ENCODE measurements at regions not wholly inside any gene's neighbourhood (a gene's known extent, or its start where the extent isn't known, plus 50 kb on each side); places are given as distances from the start of the nearest gene placed in this dataset.
"Not testable (repeated sequence)": the region's sequence is repeated elsewhere in the genome, so short reads cannot be mapped to it uniquely, and the experiment has no call there.

- no TSS peak for BruUV-seq (replicated peaks)
- FAIRE-seq (no peak), DNase-seq (ENCODE audit: extremely low read depth in 1 of 4, low spot score in 3 of 4) (no peak), ATAC-seq (no peak)
- intact Hi-C loops (cut with micrococcal nuclease) (no loop called here), in situ Hi-C loops (cut with MboI) (no loop called here)
- Histone ChIP-seq H3K36me3 (ENCODE audit: control insufficient read depth, insufficient read depth, low read length) (no peaks in the 10 kb centered on the region), H3K9ac (ENCODE audit: insufficient read depth in 1 of 2, low read depth in 2 of 2, low read length in 2 of 2) (no peak overlapping the region), H3K27me3 (ENCODE audit: control insufficient read depth in 2 of 2, insufficient read depth in 2 of 2, low read length in 2 of 2) (no peaks in the 10 kb centered on the region), H3K9me1 (ENCODE audit: control insufficient read depth, insufficient read depth, low read length) (no peaks in the 10 kb centered on the region), H4K20me1 (replicated peaks; ENCODE audit: control insufficient read depth, insufficient read depth, low read length) (no peaks in the 10 kb centered on the region), H3K27ac (ENCODE audit: extremely low read depth, low read depth, low read length) (no peak overlapping the region), H3K4me3 (no peak overlapping the region), H3K9me3 (replicated peaks; ENCODE audit: control insufficient read depth, insufficient read depth, low read depth, low read length) (no peaks in the 10 kb centered on the region), H3K4me1 (replicated peaks in 1 of 2; ENCODE audit: control insufficient read depth in 2 of 2, insufficient read depth in 2 of 2, low read length in 2 of 2) (no peaks in the 10 kb centered on the region), H2AFZ (ENCODE audit: low read depth, low read length) (no peak overlapping the region), H3K79me2 (ENCODE audit: control insufficient read depth, insufficient read depth, low read length) (no peaks in the 10 kb centered on the region), H3K4me2 (ENCODE audit: insufficient read depth, low read length) (no peak overlapping the region)
- POLR2A ChIA-PET, result no interaction called here
- WGBS (ENCODE audit: insufficient coverage, low coverage, missing lambda C conversion rate), result 0% methylated on average over 5 of the region's 5 CpGs
- TF ChIP-seq TCF15 (CRISPR knock-in tag; IDR thresholded peaks at IDR 0.05) (no peak), ZNF316 (IDR thresholded peaks at IDR 0.05) (peak; percentile 19; the same call in 1 of the 2 replicates)
- CTCF ChIA-PET (ENCODE audit: low intra/inter-chr PET ratio), result no interaction called here
Observed at GRCh38 chr2:237240252-237240651, 154.6 kb downstream of the COPS8 start.

GRCh38 chr2:237240868-237241267 is 155.2 kb downstream of the COPS8 start:
- intact Hi-C loops (cut with micrococcal nuclease); H2AFZ ChIP-seq (ENCODE audit: low read depth, low read length); BruUV-seq (replicated peaks); H3K27me3 ChIP-seq (ENCODE audit: control insufficient read depth in 2 of 2, insufficient read depth in 2 of 2, low read length in 2 of 2); H3K4me2 ChIP-seq (ENCODE audit: insufficient read depth, low read length); H3K9me1 ChIP-seq (ENCODE audit: control insufficient read depth, insufficient read depth, low read length); H3K79me2 ChIP-seq (ENCODE audit: control insufficient read depth, insufficient read depth, low read length); H3K4me1 ChIP-seq (replicated peaks in 1 of 2; ENCODE audit: control insufficient read depth in 2 of 2, insufficient read depth in 2 of 2, low read length in 2 of 2); H4K20me1 ChIP-seq (replicated peaks; ENCODE audit: control insufficient read depth, insufficient read depth, low read length); POLR2A ChIA-PET; H3K36me3 ChIP-seq (ENCODE audit: control insufficient read depth, insufficient read depth, low read length); H3K27ac ChIP-seq (ENCODE audit: extremely low read depth, low read depth, low read length); FAIRE-seq; H3K9me3 ChIP-seq (replicated peaks; ENCODE audit: control insufficient read depth, insufficient read depth, low read depth, low read length); ATAC-seq; CTCF ChIA-PET (ENCODE audit: low intra/inter-chr PET ratio); in situ Hi-C loops (cut with MboI); H3K4me3 ChIP-seq; H3K9ac ChIP-seq (ENCODE audit: insufficient read depth in 1 of 2, low read depth in 2 of 2, low read length in 2 of 2): not testable (repeated sequence)
- DNase-seq (ENCODE audit: extremely low read depth in 1 of 4, low spot score in 3 of 4), result peak in 1 of 4 experiments; percentile 0
- TF ChIP-seq ZNF766 (CRISPR knock-in tag; conservative IDR thresholded peaks at IDR 0.05) (0 out of 2 replicates have a peak, but pooled peaks have one; percentile 26), CBX5 (IDR thresholded peaks at IDR 0.05; ENCODE audit: borderline replicate concordance, low read depth) (peak; percentile 58; the same call in 1 of the 2 replicates)
- WGBS (ENCODE audit: insufficient coverage, low coverage, missing lambda C conversion rate), result 0% methylated on average over 3 of the region's 3 CpGs
